Caco-2 (cell line): ENCODE measurements at regions not wholly inside any gene's neighbourhood (a gene's known extent, or its start where the extent isn't known, plus 50 kb on each side); places are given as distances from the start of the nearest gene placed in this dataset.

ENCODE experiments used
- BruUV-seq: library from RNA; stranded (reverse); fragments of 400-500 nt; replicated peaks from 2 replicates; lab custom pipeline; 2021; lab: Mats Ljungman, UMichigan
- CTCF ChIA-PET: fragments of 300-600 bp; sonication (Branson Sonifier 250); formaldehyde crosslinking; loops from one replicate; lab custom pipeline; 2022; ENCODE audit warnings: antibody characterized with exemption; lab: Charles Lee
- POLR2A ChIA-PET: fragments of 300-600 bp; sonication (Branson Sonifier 250); formaldehyde crosslinking; loops from one replicate; lab custom pipeline; 2022; ENCODE audit warnings: antibody characterized with exemption; lab: Charles Lee
- DNase-seq, 2 experiments: peaks; one replicate each; pipeline versions ENCODE4 v3.0.0 to v3.0.0-alpha.2; 2020 to 2022
- H3K27me3 ChIP-seq: replicated peaks from 2 replicates; pipeline ENCODE4 v1.6.0; 2011; ENCODE audit warnings: low read length; ENCODE audit not compliant: control insufficient read depth, insufficient read depth
- H3K36me3 ChIP-seq: 2 replicates; pipeline ENCODE4 v1.5.1; 2011; ENCODE audit warnings: low read length; ENCODE audit not compliant: control insufficient read depth, insufficient read depth
- H3K4me1 ChIP-seq: fragments of 250-450 bp; sonication (Bioruptor Pico); 2 replicates; pipeline ENCODE4 v1.5.1; 2020; ENCODE audit warnings: mild to moderate bottlenecking
- H3K4me3 ChIP-seq: 2 replicates; pipeline ENCODE4 v1.5.1; 2011; ENCODE audit warnings: low read depth, mild to moderate bottlenecking, control low read depth, low read length
- H3K9me3 ChIP-seq: fragments of 250-450 bp; sonication (Bioruptor Pico); 2 replicates; pipeline ENCODE4 v1.5.1; 2020; ENCODE audit warnings: mild to moderate bottlenecking, moderate library complexity
- H3K27ac Mint-ChIP-seq: one replicate; pipeline ENCODE4 v1.8.0; 2022; ENCODE audit warnings: mixed read lengths; ENCODE audit not compliant: unreplicated experiment
- H3K27me3 Mint-ChIP-seq: one replicate; pipeline ENCODE4 v1.8.0; 2022; ENCODE audit warnings: mixed read lengths; ENCODE audit not compliant: insufficient read depth, unreplicated experiment
- H3K36me3 Mint-ChIP-seq: one replicate; pipeline ENCODE4 v1.8.0; 2022; ENCODE audit warnings: mild to moderate bottlenecking, mixed read lengths; ENCODE audit not compliant: insufficient read depth, unreplicated experiment
- H3K4me1 Mint-ChIP-seq: one replicate; pipeline ENCODE4 v1.8.0; 2022; ENCODE audit warnings: low read depth, mixed read lengths; ENCODE audit not compliant: unreplicated experiment
- H3K4me3 Mint-ChIP-seq: one replicate; pipeline ENCODE4 v1.8.0; 2022; ENCODE audit warnings: mild to moderate bottlenecking, moderate library complexity, mixed read lengths; ENCODE audit not compliant: unreplicated experiment
- H3K9me3 Mint-ChIP-seq: one replicate; pipeline ENCODE4 v1.8.0; 2022; ENCODE audit warnings: mixed read lengths; ENCODE audit not compliant: unreplicated experiment
- intact Hi-C: fragments of 100-400 bp; cut with micrococcal nuclease; formaldehyde crosslinking; loops from one replicate; pipeline ENCODE4 v1.10.0; 2022; ENCODE audit not compliant: unreplicated experiment
- TF ChIP-seq, protein P1 (sequence below), 2 experiments: fragments of 200-600 bp in 1 of 2; IDR thresholded peaks; 1 replicate in 1 of 2; 2 replicates in 1 of 2; pipeline versions ENCODE4 v1.5.1 to v1.8.0; 2011 to 2022; ENCODE audit warnings: antibody characterized with exemption in 1 of 2, control low read depth in 1 of 2, inconsistent platforms in 1 of 2, low read depth in 1 of 2, low read length in 1 of 2, mild to moderate bottlenecking in 1 of 2, moderate library complexity in 1 of 2; ENCODE audit not compliant: insufficient read depth in 1 of 2, severe bottlenecking in 1 of 2, unreplicated experiment in 1 of 2

DNA sequence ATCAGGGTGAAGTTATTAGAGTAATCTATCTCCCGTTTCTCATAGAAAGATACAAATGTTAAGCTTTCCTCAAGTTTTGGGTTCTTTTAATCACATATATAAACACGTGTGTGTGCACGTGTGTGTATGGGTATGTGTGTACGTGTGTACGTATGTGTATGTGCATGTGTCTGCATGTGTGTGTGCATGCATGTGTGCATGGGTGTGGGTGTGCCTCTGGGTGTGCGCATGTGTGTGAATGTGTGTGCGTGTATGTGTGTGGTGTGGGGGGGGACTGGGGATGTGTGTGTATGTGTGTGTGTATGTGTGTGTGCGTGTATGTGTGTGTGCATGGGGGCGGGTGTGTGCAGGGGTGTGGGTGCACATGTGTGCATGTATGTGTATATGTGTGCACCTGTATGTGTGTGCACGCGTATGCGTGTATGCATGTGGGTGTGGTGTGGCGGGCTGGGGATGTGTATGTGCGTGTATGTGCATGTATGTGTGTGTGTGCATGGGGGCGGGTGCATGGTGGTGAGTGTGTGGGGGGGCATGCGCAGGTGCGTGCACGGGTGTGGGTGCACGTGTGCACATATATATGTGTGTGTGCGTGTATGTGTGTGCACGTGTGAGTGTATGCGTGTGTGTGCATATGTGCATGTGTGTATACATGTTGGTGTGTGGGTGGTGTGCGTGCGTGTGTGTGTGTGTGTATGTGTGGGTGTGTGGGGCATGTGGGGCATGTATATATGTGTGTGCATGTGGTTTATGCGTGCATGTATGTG, 304.0 kb downstream of the MBD2 start:
- Histone ChIP-seq H3K4me3 (no peak overlapping the region), H3K27me3 (no peaks in the 10 kb centered on the region), H3K4me1 (no peaks in the 10 kb centered on the region), H3K36me3 (no peaks in the 10 kb centered on the region), H3K9me3 (no peaks in the 10 kb centered on the region)
- intact Hi-C loops, result no loop called here
- H3K9me3 Mint-ChIP-seq, result peaks cover 9% of the 10 kb centered on the region
- DNase-seq, result no peak
- BruUV-seq, result no TSS peak
- H3K27me3 Mint-ChIP-seq, result no peaks in the 10 kb centered on the region
- H3K4me3 Mint-ChIP-seq, result no peak overlapping the region
- POLR2A ChIA-PET, result no interaction called here
- CTCF ChIA-PET, result no interaction called here
- no peak overlapping the region for H3K27ac Mint-ChIP-seq
- peaks cover 9% of the 10 kb centered on the region for H3K4me1 Mint-ChIP-seq
- TF ChIP-seq, protein P1, sequence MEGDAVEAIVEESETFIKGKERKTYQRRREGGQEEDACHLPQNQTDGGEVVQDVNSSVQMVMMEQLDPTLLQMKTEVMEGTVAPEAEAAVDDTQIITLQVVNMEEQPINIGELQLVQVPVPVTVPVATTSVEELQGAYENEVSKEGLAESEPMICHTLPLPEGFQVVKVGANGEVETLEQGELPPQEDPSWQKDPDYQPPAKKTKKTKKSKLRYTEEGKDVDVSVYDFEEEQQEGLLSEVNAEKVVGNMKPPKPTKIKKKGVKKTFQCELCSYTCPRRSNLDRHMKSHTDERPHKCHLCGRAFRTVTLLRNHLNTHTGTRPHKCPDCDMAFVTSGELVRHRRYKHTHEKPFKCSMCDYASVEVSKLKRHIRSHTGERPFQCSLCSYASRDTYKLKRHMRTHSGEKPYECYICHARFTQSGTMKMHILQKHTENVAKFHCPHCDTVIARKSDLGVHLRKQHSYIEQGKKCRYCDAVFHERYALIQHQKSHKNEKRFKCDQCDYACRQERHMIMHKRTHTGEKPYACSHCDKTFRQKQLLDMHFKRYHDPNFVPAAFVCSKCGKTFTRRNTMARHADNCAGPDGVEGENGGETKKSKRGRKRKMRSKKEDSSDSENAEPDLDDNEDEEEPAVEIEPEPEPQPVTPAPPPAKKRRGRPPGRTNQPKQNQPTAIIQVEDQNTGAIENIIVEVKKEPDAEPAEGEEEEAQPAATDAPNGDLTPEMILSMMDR (IDR thresholded peaks at IDR 0.05; ENCODE audit: insufficient read depth in 1 of 2, low read depth in 1 of 2, low read length in 1 of 2, severe bottlenecking in 1 of 2, unreplicated experiment in 1 of 2), result no peak
- no peaks in the 10 kb centered on the region for H3K36me3 Mint-ChIP-seq

DNA sequence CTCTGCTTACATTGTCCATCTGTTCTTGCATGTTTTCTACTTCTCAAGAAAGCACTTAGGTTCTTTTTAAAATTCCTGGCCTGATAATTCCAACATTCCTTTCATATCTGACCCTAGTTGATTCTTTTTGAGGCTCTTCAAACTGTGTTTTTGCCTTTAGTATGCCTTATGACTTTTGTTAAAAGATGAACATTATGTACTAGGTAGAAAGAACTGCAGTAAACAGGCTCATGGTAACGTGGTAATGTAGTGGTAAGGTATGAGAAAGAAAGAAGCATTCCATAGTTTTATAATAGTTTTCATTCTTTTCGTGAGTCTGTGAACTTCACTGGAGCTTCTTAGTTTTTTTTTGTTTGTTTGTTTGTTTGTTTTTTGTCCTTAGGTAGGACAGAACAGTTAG, 306.4 kb downstream of the MBD2 start:
- H3K4me3 Mint-ChIP-seq, result no peak overlapping the region
- Histone ChIP-seq H3K9me3 (no peaks in the 10 kb centered on the region), H3K27me3 (no peaks in the 10 kb centered on the region), H3K4me3 (no peak overlapping the region), H3K36me3 (no peaks in the 10 kb centered on the region), H3K4me1 (no peaks in the 10 kb centered on the region)
- TF ChIP-seq, protein P1 (IDR thresholded peaks at IDR 0.05; ENCODE audit: insufficient read depth in 1 of 2, low read depth in 1 of 2, low read length in 1 of 2, severe bottlenecking in 1 of 2, unreplicated experiment in 1 of 2), result no peak
- POLR2A ChIA-PET, result no interaction called here
- no peaks in the 10 kb centered on the region for H3K36me3 Mint-ChIP-seq
- CTCF ChIA-PET, result no interaction called here
- no peak for DNase-seq
- BruUV-seq, result no TSS peak
- peaks cover 9% of the 10 kb centered on the region for H3K9me3 Mint-ChIP-seq
- intact Hi-C loops, result no loop called here
- H3K4me1 Mint-ChIP-seq, result peaks cover 9% of the 10 kb centered on the region
- H3K27me3 Mint-ChIP-seq, result no peaks in the 10 kb centered on the region
- H3K27ac Mint-ChIP-seq, result no peak overlapping the region

DNA sequence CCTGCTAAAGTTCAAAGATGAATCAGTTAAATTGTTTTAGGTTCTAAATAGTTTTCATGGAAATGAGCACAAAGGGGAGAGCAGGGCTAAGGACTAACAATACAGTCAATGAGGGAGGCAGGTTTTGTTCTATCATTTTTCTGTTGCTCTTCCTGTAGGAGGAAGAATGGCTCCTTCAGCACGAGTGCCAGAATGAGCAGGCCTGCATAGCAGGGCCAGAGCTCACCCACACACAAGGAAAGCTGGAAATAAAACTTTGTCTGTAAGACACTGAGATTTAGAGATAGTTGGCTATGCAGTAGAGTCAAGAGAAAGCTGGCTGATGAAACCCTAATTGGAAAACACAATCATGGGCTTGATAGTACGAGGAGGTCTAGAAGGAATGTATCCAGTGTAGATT, 313.3 kb downstream of the MBD2 start:
- no peaks in the 10 kb centered on the region for H3K36me3 ChIP-seq
- Mint-ChIP-seq H3K27me3 (no peaks in the 10 kb centered on the region), H3K36me3 (peaks cover 2% of the 10 kb centered on the region), H3K4me3 (no peak overlapping the region), H3K9me3 (no peaks in the 10 kb centered on the region), H3K4me1 (no peaks in the 10 kb centered on the region), H3K27ac (no peak overlapping the region)
- no peaks in the 10 kb centered on the region for H3K9me3 ChIP-seq
- no peaks in the 10 kb centered on the region for H3K4me1 ChIP-seq
- ChIA-PET CTCF (no interaction called here), POLR2A (no interaction called here)
- no peak overlapping the region for H3K4me3 ChIP-seq
- no TSS peak for BruUV-seq
- DNase-seq, result no peak
- intact Hi-C loops, result no loop called here
- TF ChIP-seq, protein P1 (IDR thresholded peaks at IDR 0.05; ENCODE audit: insufficient read depth in 1 of 2, low read depth in 1 of 2, low read length in 1 of 2, severe bottlenecking in 1 of 2, unreplicated experiment in 1 of 2), result no peak
- H3K27me3 ChIP-seq, result no peaks in the 10 kb centered on the region
